GM12875 (cell line): ENCODE measurements at regions not wholly inside any gene's neighbourhood (a gene's known extent, or its start where the extent isn't known, plus 50 kb on each side); places are given as distances from the start of the nearest gene placed in this dataset.

Source experiments
- H3K4me3 ChIP-seq: one replicate; pipeline ENCODE4 v1.5.1; 2011; ENCODE audit warnings: low read depth, low read length, control low read depth
- TF ChIP-seq, protein P1 (sequence below): IDR thresholded peaks from 2 replicates; pipeline ENCODE4 v1.5.1; 2011; ENCODE audit warnings: low read depth, mild to moderate bottlenecking, control low read depth, inconsistent platforms, low read length, moderate library complexity, borderline replicate concordance; ENCODE audit not compliant: insufficient read depth

DNA sequence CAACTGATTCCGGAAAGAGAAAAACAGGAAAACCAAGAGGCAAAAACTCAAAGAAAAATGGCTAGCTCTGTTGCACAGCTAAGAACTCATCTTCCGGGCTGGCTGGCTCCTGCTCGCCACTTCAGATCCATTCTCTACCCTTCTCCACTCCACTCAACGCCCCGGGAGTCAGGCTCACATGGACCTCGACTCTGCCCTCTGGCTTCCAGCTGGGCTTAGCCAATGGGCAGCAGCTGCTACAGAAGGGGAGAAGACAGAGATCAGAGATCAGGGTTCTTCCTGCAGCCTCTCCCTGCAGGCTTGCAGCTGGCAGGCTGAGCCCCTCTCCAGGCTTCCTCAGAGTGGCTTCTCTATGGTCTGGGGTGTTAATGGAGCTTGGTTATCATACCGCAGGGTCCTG lies 187.5 kb downstream of the MED10 start:
- TF ChIP-seq, protein P1, sequence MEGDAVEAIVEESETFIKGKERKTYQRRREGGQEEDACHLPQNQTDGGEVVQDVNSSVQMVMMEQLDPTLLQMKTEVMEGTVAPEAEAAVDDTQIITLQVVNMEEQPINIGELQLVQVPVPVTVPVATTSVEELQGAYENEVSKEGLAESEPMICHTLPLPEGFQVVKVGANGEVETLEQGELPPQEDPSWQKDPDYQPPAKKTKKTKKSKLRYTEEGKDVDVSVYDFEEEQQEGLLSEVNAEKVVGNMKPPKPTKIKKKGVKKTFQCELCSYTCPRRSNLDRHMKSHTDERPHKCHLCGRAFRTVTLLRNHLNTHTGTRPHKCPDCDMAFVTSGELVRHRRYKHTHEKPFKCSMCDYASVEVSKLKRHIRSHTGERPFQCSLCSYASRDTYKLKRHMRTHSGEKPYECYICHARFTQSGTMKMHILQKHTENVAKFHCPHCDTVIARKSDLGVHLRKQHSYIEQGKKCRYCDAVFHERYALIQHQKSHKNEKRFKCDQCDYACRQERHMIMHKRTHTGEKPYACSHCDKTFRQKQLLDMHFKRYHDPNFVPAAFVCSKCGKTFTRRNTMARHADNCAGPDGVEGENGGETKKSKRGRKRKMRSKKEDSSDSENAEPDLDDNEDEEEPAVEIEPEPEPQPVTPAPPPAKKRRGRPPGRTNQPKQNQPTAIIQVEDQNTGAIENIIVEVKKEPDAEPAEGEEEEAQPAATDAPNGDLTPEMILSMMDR = no peak
- H3K4me3 ChIP-seq = no peak overlapping the region

DNA sequence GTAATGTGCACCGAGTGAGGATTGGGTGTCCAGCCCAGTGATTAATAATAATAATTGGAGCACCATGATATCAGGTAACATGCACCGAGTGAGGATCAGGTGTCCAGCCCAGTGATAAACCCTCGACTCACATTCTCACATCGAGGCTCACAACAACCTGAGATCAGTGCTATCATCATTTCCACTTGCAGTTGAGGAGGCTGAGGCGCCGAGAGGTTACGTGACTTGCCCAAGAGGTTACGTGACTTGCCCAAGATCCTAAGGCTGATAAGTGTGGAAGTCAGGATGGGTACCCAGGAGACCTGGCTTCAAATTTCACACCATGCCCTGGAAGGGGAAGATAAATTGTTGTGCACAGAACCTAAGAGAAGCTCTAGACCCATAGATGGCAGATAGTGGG lies 189.4 kb downstream of the MED10 start:
- H3K4me3 ChIP-seq = no peak overlapping the region
- TF ChIP-seq, protein P1 = no peak

DNA sequence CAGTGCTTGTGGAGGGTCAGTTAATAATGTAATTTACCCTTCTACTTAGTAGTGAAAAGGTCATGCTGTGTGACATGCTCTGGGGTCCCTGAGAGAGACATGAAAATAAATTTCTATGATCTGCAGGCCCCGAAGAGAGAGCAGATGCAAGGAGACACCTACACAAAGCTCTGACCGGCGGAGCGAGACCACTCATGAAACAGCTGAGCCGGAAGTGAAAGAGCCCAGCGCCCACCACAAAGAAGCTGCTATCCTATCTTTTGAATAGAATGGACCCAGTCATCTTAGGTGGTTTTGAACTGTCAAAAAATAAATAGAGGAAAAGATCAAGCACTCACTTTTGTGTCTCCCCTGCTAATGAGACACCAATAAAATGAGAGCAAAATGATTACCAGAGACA lies 190.0 kb downstream of the MED10 start:
- TF ChIP-seq, protein P1 = no peak
- H3K4me3 ChIP-seq = no peak overlapping the region

DNA sequence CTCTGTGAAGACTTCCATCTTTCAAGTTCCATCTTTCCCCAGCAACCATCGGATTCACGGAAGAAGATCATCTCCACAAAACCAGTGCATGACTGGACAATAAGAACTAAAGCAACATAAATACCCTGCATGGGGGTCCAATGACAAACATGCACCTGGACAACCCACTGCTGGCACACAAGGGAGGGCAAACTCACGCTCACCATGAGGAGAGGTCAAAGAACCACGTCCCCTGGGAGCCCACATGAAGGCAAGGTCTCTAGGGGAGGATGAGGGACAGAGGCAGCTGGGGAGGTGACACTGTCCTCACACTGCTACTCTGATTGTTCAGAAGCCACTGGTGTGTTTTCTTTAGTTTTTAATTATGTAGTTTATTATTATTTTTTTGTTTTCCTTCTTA lies 190.8 kb downstream of the MED10 start:
- H3K4me3 ChIP-seq = no peak overlapping the region
- TF ChIP-seq, protein P1 = no peak

DNA sequence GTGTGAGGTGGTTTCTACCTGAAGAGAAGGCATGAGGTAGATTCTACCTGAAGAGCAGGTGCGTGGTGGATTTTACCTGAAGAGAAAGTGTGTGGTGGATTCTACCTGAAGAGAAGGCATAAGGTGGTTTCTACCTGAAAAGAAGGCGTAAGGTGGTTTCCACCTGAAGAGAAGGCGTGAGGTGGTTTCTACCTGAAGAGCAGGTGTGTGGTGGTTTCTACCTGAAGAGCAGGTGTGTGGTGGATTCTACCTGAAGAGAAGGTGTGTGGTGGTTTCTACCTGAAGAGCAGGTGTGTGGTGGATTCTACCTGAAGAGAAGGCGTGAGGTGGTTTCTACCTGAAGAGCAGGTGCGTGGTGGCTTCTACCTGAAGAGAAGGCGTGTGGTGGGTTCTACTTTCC lies 192.8 kb downstream of the MED10 start:
- H3K4me3 ChIP-seq = no peak overlapping the region
- TF ChIP-seq, protein P1 = no peak

DNA sequence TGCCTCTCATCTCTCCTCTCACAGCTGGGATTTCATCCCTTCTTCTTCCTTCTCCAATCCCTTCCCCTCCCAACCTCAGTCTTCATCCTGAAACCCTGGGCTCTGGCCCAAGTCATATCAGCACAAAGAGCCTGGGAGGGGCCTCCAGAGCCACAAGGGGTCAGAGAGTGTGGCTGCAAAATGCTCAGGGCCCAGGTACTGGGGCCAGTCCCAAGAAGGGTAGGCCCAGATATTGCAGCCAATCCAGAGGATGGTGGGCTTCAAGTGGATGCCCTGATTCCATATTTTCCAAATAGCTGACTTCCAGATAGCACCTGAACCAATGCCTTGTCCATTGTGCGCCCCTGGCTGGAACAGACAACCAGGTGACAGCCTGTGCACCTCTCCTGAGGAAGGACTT lies 193.9 kb downstream of the MED10 start:
- TF ChIP-seq, protein P1 = no peak
- H3K4me3 ChIP-seq = no peak overlapping the region

DNA sequence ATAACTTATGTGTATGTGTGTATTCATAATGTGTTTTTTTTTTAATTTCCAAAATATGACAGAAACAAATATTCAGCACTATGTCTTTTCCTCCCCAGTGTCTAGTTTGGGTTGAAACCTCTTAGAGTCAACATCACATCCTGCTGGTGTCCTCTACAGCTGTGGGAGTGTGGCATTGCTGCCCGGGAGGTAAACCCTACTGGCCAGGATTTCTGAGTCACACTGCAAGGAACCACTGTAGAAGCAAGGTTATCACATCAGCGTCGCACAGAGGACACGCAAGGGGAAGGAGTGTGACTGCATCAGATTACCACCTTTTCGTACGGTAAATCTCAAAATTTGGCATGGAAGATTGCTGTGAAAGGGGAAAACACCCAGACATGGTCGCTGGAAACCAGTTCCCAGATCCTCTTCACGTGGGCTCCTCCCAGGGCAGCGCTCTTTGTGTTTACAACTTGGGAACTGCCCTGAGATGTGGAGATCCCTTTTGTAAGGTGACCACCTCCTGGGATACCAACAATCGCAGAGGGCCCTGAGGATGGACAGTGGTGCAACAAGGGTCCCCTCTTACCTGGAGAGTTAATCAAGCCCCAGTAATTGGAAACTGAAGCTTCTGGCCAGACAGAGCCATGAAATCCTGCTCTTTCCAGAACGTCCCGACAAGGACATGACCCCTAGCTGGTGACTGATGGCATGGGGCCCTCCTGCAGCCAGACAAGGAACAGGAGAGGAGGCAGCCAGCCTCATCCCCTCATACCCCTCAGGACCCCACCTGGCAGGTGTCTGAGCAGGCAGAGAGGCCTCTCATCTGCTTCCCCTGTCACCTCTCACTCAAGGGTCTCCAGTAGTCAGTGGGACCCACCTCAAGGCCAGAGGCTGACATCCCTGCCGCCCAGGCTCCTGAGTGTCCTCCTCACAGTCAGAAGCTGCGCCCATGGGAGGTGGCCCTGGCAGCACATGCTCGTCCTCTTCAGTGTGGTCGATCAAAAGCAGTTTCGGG lies 194.7 kb downstream of the MED10 start:
- no peak overlapping the region for H3K4me3 ChIP-seq
- TF ChIP-seq, protein P1 = no peak
